ENCODE measurements at regions not wholly inside any gene's neighbourhood (a gene's known extent, or its start where the extent isn't known, plus 50 kb on each side); places are given as distances from the start of the nearest gene placed in this dataset.

DNA sequence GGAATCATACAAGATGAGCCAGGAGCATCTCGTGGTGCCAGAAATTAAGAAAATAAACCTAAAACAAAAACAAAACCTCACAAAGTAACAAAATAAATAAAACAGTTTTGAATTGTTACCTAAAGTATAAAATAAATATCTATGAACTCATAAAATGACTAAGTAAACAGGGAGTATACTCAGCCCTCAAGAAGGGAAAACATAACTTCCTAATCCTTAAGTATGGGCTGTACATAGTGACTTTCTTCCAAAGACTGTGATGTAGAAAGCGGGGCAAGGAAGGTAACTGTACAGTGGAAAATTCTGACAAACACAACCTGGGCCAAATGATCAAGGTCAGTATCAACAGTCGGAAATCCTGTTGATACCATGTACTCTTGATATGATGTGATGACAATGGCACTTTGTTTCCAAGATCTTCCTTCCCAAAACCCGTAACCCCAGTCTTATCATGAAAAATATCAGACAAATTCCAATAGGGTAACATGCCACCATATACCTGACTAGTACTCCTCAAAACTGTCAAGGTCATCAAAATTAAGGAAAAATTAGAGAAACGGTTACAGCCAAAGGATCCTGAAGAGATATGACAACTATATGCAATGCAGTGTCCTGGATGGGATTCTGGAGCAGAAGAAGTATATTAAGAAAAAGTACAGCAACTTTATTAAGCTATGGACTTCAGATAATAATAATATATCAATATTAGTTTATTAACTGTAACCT, 76.0 kb upstream of the XIRP2 start:
- TF ChIP-seq TAF1 (IDR thresholded peaks at IDR 0.05; ENCODE audit: low read depth) (no peak), EGR1 (IDR thresholded peaks at IDR 0.05) (no peak), CEBPB (IDR thresholded peaks at IDR 0.05) (no peak)

Data from Ishikawa (cell line).